NCI-H510A treated with DMSO at 0.1 percent for 48 hours (cell line): ENCODE measurements at regions not wholly inside any gene's neighbourhood (a gene's known extent, or its start where the extent isn't known, plus 50 kb on each side); places are given as distances from the start of the nearest gene placed in this dataset.

Experiments used
- DNase-seq: peaks from one replicate; lab custom pipeline; 2025; lab: John Stamatoyannopoulos, UW

GRCh38 chr1:87437663-87438295 is 109.1 kb downstream of the LMO4 start:
- DNase-seq = peak; percentile 21

GRCh38 chr1:87439821-87440220 is 111.1 kb downstream of the LMO4 start:
- DNase-seq = no peak

GRCh38 chr1:87449348-87449963 is 120.8 kb downstream of the LMO4 start:
- DNase-seq = peak; percentile 64

GRCh38 chr1:87450136-87450535 is 121.5 kb downstream of the LMO4 start:
- no peak for DNase-seq

GRCh38 chr1:87450615-87451209 is 122.0 kb downstream of the LMO4 start:
- no peak for DNase-seq

- DNase-seq = no peak
Observed at GRCh38 chr1:87451229-87451920, 122.7 kb downstream of the LMO4 start.

GRCh38 chr1:87452648-87453047 is 124.0 kb downstream of the LMO4 start:
- DNase-seq = no peak

- DNase-seq = no peak
Observed at GRCh38 chr1:87457408-87457807, 128.7 kb downstream of the LMO4 start.

- DNase-seq = no peak
Observed at GRCh38 chr1:87462894-87463293, 134.2 kb downstream of the LMO4 start.

- peak; percentile 76 for DNase-seq
Observed at GRCh38 chr1:87464022-87464490, 135.4 kb downstream of the LMO4 start.

- DNase-seq = no peak
Observed at GRCh38 chr1:87466621-87467020, 137.9 kb downstream of the LMO4 start.

GRCh38 chr1:87472716-87473115 is 144.0 kb downstream of the LMO4 start:
- no peak for DNase-seq

- DNase-seq = no peak
Observed at GRCh38 chr1:87473203-87473661, 144.6 kb downstream of the LMO4 start.

GRCh38 chr1:87474098-87474497 is 145.4 kb downstream of the LMO4 start:
- no peak for DNase-seq

GRCh38 chr1:87478231-87478630 is 149.6 kb downstream of the LMO4 start:
- no peak for DNase-seq

- no peak for DNase-seq
Observed at GRCh38 chr1:87495147-87495546, 166.5 kb downstream of the LMO4 start.

- DNase-seq = no peak
Observed at GRCh38 chr1:87495870-87496269, 167.2 kb downstream of the LMO4 start.

GRCh38 chr1:87497380-87498203 is 168.9 kb downstream of the LMO4 start:
- no peak for DNase-seq

- DNase-seq = peak; percentile 29
Observed at GRCh38 chr1:87501738-87502137, 173.1 kb downstream of the LMO4 start.

- peak; percentile 7 for DNase-seq
Observed at GRCh38 chr1:87505391-87505983, 176.8 kb downstream of the LMO4 start.

- DNase-seq = peak; percentile 26
Observed at GRCh38 chr1:87506147-87506546, 177.5 kb downstream of the LMO4 start.
